HG02588 (cell line): ENCODE measurements at regions not wholly inside any gene's neighbourhood (a gene's known extent, or its start where the extent isn't known, plus 50 kb on each side); places are given as distances from the start of the nearest gene placed in this dataset.
A peak's percentile ranks its signal among the peaks of the same experiment; 100 is the strongest.

Experiments
- ATAC-seq: cut with Tn5 transposase; IDR thresholded peaks from one replicate; pipeline ENCODE4 v1.9.1; 2021; ENCODE audit warnings: mild to moderate bottlenecking, moderate library complexity; ENCODE audit not compliant: unreplicated experiment

- ATAC-seq = peak; percentile 25
Observed at GRCh38 chr9:110047232-110047954, 160.6 kb downstream of the C9orf152 start.

GRCh38 chr9:110047955-110048402 is 160.0 kb downstream of the C9orf152 start:
- peak; percentile 32 for ATAC-seq

GRCh38 chr9:110048403-110048975 is 159.5 kb downstream of the C9orf152 start:
- peak; percentile 78 for ATAC-seq

- ATAC-seq = peak; percentile 8
Observed at GRCh38 chr9:110048976-110049698, 158.8 kb downstream of the C9orf152 start.

- ATAC-seq = no peak
Observed at GRCh38 chr9:110049699-110050450, 158.1 kb downstream of the C9orf152 start.

GRCh38 chr9:110050925-110051355 is 157.0 kb downstream of the C9orf152 start:
- peak; percentile 42 for ATAC-seq

- no peak for ATAC-seq
Observed at GRCh38 chr9:110056062-110056461, 151.9 kb downstream of the C9orf152 start.

- no peak for ATAC-seq
Observed at GRCh38 chr9:110058304-110058953, 149.5 kb downstream of the C9orf152 start.

- no peak for ATAC-seq
Observed at GRCh38 chr9:110059461-110059860, 148.5 kb downstream of the C9orf152 start.

GRCh38 chr9:110064803-110065202 is 143.2 kb downstream of the C9orf152 start:
- ATAC-seq = no peak

- no peak for ATAC-seq
Observed at GRCh38 chr9:110065532-110065931, 142.4 kb downstream of the C9orf152 start.

- ATAC-seq = no peak
Observed at GRCh38 chr9:110066929-110067716, 140.8 kb downstream of the C9orf152 start.

GRCh38 chr9:110068212-110068611 is 139.7 kb downstream of the C9orf152 start:
- ATAC-seq = no peak

- no peak for ATAC-seq
Observed at GRCh38 chr9:110069326-110070248, 138.4 kb downstream of the C9orf152 start.

- no peak for ATAC-seq
Observed at GRCh38 chr9:110072597-110073355, 135.2 kb downstream of the C9orf152 start.

GRCh38 chr9:110073356-110073905 is 134.5 kb downstream of the C9orf152 start:
- ATAC-seq = no peak

GRCh38 chr9:110076894-110077725 is 130.8 kb downstream of the C9orf152 start:
- no peak for ATAC-seq
